H9 (cell line): ENCODE measurements at regions not wholly inside any gene's neighbourhood (a gene's known extent, or its start where the extent isn't known, plus 50 kb on each side); places are given as distances from the start of the nearest gene placed in this dataset.

ENCODE experiments used
- DNase-seq: peaks from one replicate; pipeline ENCODE4 v3.0.0-alpha.2; 2017
- H2AFZ ChIP-seq: one replicate; pipeline ENCODE4 v1.6.1; 2013; ENCODE audit warnings: mild to moderate bottlenecking, low read length, control low read depth, moderate library complexity
- H2AK5ac ChIP-seq: 2 replicates; pipeline ENCODE4 v1.6.1; 2013; ENCODE audit warnings: low read length, control low read depth, mixed read lengths; ENCODE audit not compliant: insufficient read length
- H2BK120ac ChIP-seq: one replicate; pipeline ENCODE4 v1.6.1; 2013; ENCODE audit warnings: low read depth, mild to moderate bottlenecking, low read length, control low read depth, inconsistent platforms; ENCODE audit not compliant: poor library complexity, severe bottlenecking
- H2BK12ac ChIP-seq: 2 replicates; pipeline ENCODE4 v1.6.1; 2013; ENCODE audit warnings: low read length, control low read depth, mixed read lengths, low read depth; ENCODE audit not compliant: insufficient read length
- H2BK15ac ChIP-seq: 2 replicates; pipeline ENCODE4 v1.6.1; 2013; ENCODE audit warnings: low read depth, low read length, control low read depth
- H2BK20ac ChIP-seq: one replicate; pipeline ENCODE4 v1.6.1; 2013; ENCODE audit warnings: low read depth, mild to moderate bottlenecking, low read length, control low read depth, inconsistent platforms; ENCODE audit not compliant: poor library complexity, severe bottlenecking
- H2BK5ac ChIP-seq: 2 replicates; pipeline ENCODE4 v1.6.1; 2013; ENCODE audit warnings: low read length, control low read depth, mixed read lengths; ENCODE audit not compliant: insufficient read length
- H3K14ac ChIP-seq: 2 replicates; pipeline ENCODE4 v1.6.1; 2013; ENCODE audit warnings: low read length, control low read depth; ENCODE audit not compliant: insufficient read depth
- H3K18ac ChIP-seq: 2 replicates; pipeline ENCODE4 v1.6.1; 2013; ENCODE audit warnings: low read depth, mild to moderate bottlenecking, mixed read lengths, low read length, control low read depth; ENCODE audit not compliant: insufficient read length
- H3K23ac ChIP-seq: 2 replicates; pipeline ENCODE4 v1.6.1; 2013; ENCODE audit warnings: low read length, control low read depth, mixed read lengths, low read depth; ENCODE audit not compliant: insufficient read length
- H3K23me2 ChIP-seq: 2 replicates; pipeline ENCODE4 v1.6.1; 2013; ENCODE audit warnings: low read depth, mild to moderate bottlenecking, mixed read lengths, low read length, control low read depth; ENCODE audit not compliant: insufficient read length, poor library complexity, severe bottlenecking
- H3K27ac ChIP-seq: 2 replicates; pipeline ENCODE4 v1.5.1; 2013; ENCODE audit warnings: low read length, control low read depth, mixed read lengths, low read depth; ENCODE audit not compliant: insufficient read length
- H3K27me3 ChIP-seq: 2 replicates; pipeline ENCODE4 v1.6.1; 2013; ENCODE audit warnings: low read length, control low read depth, inconsistent platforms; ENCODE audit not compliant: insufficient read depth
- H3K4ac ChIP-seq: 2 replicates; pipeline ENCODE4 v1.6.1; 2013; ENCODE audit warnings: low read depth, mild to moderate bottlenecking, control low read depth, inconsistent platforms, low read length, moderate library complexity
- H3K4me1 ChIP-seq: 2 replicates; pipeline ENCODE4 v1.6.1; 2013; ENCODE audit warnings: low read length, control low read depth, inconsistent platforms; ENCODE audit not compliant: insufficient read depth
- H3K4me2 ChIP-seq: 2 replicates; pipeline ENCODE4 v1.6.1; 2013; ENCODE audit warnings: low read length, control low read depth, mixed read lengths; ENCODE audit not compliant: insufficient read length, insufficient read depth
- H3K56ac ChIP-seq: 2 replicates; pipeline ENCODE4 v1.6.1; 2013; ENCODE audit warnings: low read depth, mild to moderate bottlenecking, mixed read lengths, low read length, control low read depth; ENCODE audit not compliant: insufficient read length
- H3K79me1 ChIP-seq: 2 replicates; pipeline ENCODE4 v1.6.1; 2013; ENCODE audit warnings: low read depth, mild to moderate bottlenecking, moderate library complexity, low read length, control low read depth, inconsistent platforms; ENCODE audit not compliant: insufficient read depth, poor library complexity, severe bottlenecking
- H3K79me2 ChIP-seq: 2 replicates; pipeline ENCODE4 v1.6.1; 2013; ENCODE audit warnings: low read length, control low read depth, inconsistent platforms; ENCODE audit not compliant: insufficient read depth
- H3K9ac ChIP-seq: 2 replicates; pipeline ENCODE4 v1.6.1; 2013; ENCODE audit warnings: low read length, control low read depth, mixed read lengths; ENCODE audit not compliant: insufficient read length; ENCODE audit errors: extremely low read depth
- H3K9me3 ChIP-seq: one replicate; pipeline ENCODE4 v1.6.1; 2013; ENCODE audit warnings: low read depth, low read length, inconsistent platforms; ENCODE audit not compliant: control insufficient read depth
- H3T11ph ChIP-seq: one replicate; pipeline ENCODE4 v1.6.1; 2013; ENCODE audit warnings: mild to moderate bottlenecking, low read length, control low read depth, inconsistent platforms
- H4K20me1 ChIP-seq: one replicate; pipeline ENCODE4 v1.6.1; 2013; ENCODE audit not compliant: control insufficient read depth, insufficient read length, insufficient read depth
- H4K5ac ChIP-seq: 2 replicates; pipeline ENCODE4 v1.6.1; 2013; ENCODE audit warnings: low read depth, mild to moderate bottlenecking, mixed read lengths, low read length, control low read depth; ENCODE audit not compliant: insufficient read length
- H4K8ac ChIP-seq: replicated peaks from 2 replicates; pipeline ENCODE4 v1.6.1; 2013; ENCODE audit warnings: low read length, control low read depth, mixed read lengths, low read depth; ENCODE audit not compliant: insufficient read length
- H4K91ac ChIP-seq: 2 replicates; pipeline ENCODE4 v1.6.1; 2013; ENCODE audit warnings: low read depth, mild to moderate bottlenecking, moderate library complexity, mixed read lengths, low read length, control low read depth; ENCODE audit not compliant: insufficient read length
- H3K27ac Mint-ChIP-seq, 3 experiments: 2 replicates in 2 of 3; 3 replicates in 1 of 3; pipeline ENCODE4 v1.8.0; 2020 to 2021; ENCODE audit warnings: mixed read lengths in 3 of 3, mild to moderate bottlenecking in 1 of 3, moderate library complexity in 1 of 3
- H3K27me3 Mint-ChIP-seq: 2 replicates; pipeline ENCODE4 v1.8.0; 2021; ENCODE audit warnings: low read depth, mild to moderate bottlenecking, moderate library complexity, mixed read lengths
- H3K36me3 Mint-ChIP-seq, 3 experiments: 2 replicates in 2 of 3; 3 replicates in 1 of 3; pipeline ENCODE4 v1.8.0; 2020 to 2021; ENCODE audit warnings: low read depth in 3 of 3, mixed read lengths in 3 of 3; ENCODE audit not compliant: insufficient read depth in 1 of 3
- H3K4me1 Mint-ChIP-seq, 2 experiments: 2 replicates each; pipeline ENCODE4 v1.8.0; 2020; ENCODE audit warnings: mixed read lengths in 2 of 2
- H3K4me3 Mint-ChIP-seq, 2 experiments: 2 replicates in 1 of 2; 3 replicates in 1 of 2; pipeline ENCODE4 v1.8.0; 2020 to 2021; ENCODE audit warnings: mild to moderate bottlenecking in 2 of 2, mixed read lengths in 2 of 2, moderate library complexity in 1 of 2
- H3K9me3 Mint-ChIP-seq, 2 experiments: 2 replicates in 1 of 2; 3 replicates in 1 of 2; pipeline ENCODE4 v1.8.0; 2020; ENCODE audit warnings: mild to moderate bottlenecking in 2 of 2, mixed read lengths in 2 of 2, moderate library complexity in 1 of 2
- WGBS: extraction: QIAGEN DNeasy Blood & Tissue Kit; methylation state at CpG from one replicate; pipeline ENCODE4 v1.1.7; 2013; ENCODE audit warnings: missing lambda C conversion rate, low lambda C conversion rate, mixed read lengths; ENCODE audit not compliant: insufficient read length; ENCODE audit errors: extremely low coverage; 5-methylcytosine and 5-hydroxymethylcytosine counted together
- TF ChIP-seq, protein P1 (sequence below): fragments of 200-600 bp; sonication (generic); conservative IDR thresholded peaks from 3 replicates; pipeline ENCODE4 v1.8.0; 2021; ENCODE audit warnings: antibody characterized with exemption, mild to moderate bottlenecking

DNA sequence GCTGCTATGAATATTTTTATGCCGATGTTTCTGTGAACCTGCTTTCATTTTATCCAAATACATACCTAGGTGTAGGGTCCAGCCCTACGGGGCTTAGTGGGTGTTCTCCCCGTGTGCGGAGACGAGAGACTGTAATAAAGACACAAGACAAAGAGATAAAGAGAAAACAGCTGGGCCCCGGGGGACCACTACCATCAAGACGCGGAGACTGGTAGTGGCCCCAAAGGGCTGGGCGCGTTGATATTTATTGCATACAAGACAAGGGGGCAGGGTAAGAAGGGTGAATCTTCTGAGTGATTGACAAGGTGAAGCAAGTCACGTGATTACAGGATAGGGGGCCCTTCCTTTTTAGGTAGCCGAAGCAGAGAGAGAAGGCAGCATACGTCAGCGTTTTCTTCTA lies 920.1 kb downstream of the BRD1 start:
- H4K8ac ChIP-seq, result no peak overlapping the region
- Mint-ChIP-seq H3K9me3 (peaks cover 0 to 2% of the 10 kb centered on the region in 2 experiments; a peak in 1 of 5 replicates), H3K27me3 (peaks cover 43% of the 10 kb centered on the region), H3K36me3 (peaks cover 0 to 8% (median 0%) of the 10 kb centered on the region in 3 experiments; a peak in 3 of 7 replicates), H3K4me3 (no peak overlapping the region; a peak in 1 of 5 replicates), H3K4me1 (peaks cover 5 to 18% of the 10 kb centered on the region in 2 experiments), H3K27ac (no peak overlapping the region)
- H3K4ac ChIP-seq, result no peak overlapping the region
- no peak overlapping the region for H2BK120ac ChIP-seq
- no peaks in the 10 kb centered on the region for H3K79me2 ChIP-seq
- TF ChIP-seq, protein P1, sequence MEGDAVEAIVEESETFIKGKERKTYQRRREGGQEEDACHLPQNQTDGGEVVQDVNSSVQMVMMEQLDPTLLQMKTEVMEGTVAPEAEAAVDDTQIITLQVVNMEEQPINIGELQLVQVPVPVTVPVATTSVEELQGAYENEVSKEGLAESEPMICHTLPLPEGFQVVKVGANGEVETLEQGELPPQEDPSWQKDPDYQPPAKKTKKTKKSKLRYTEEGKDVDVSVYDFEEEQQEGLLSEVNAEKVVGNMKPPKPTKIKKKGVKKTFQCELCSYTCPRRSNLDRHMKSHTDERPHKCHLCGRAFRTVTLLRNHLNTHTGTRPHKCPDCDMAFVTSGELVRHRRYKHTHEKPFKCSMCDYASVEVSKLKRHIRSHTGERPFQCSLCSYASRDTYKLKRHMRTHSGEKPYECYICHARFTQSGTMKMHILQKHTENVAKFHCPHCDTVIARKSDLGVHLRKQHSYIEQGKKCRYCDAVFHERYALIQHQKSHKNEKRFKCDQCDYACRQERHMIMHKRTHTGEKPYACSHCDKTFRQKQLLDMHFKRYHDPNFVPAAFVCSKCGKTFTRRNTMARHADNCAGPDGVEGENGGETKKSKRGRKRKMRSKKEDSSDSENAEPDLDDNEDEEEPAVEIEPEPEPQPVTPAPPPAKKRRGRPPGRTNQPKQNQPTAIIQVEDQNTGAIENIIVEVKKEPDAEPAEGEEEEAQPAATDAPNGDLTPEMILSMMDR, result no peak
- no peak overlapping the region for H3K9ac ChIP-seq
- H3K18ac ChIP-seq, result no peak overlapping the region
- no peak overlapping the region for H2BK5ac ChIP-seq
- no peaks in the 10 kb centered on the region for H3K27me3 ChIP-seq
- H3K23me2 ChIP-seq, result no peaks in the 10 kb centered on the region
- no peak for DNase-seq
- no peak overlapping the region for H3K23ac ChIP-seq
- H3K79me1 ChIP-seq, result no peaks in the 10 kb centered on the region
- no CpG with 5 or more reads among the region's 14 CpGs for WGBS
- H3K56ac ChIP-seq, result no peak overlapping the region
- no peaks in the 10 kb centered on the region for H4K20me1 ChIP-seq
- no peak overlapping the region for H2AFZ ChIP-seq
- H3K4me1 ChIP-seq, result no peaks in the 10 kb centered on the region
- H3T11ph ChIP-seq, result no peak overlapping the region
- H4K5ac ChIP-seq, result no peak overlapping the region
- H2BK20ac ChIP-seq, result no peak overlapping the region
- no peak overlapping the region for H2AK5ac ChIP-seq
- no peak overlapping the region for H2BK15ac ChIP-seq
- no peak overlapping the region for H2BK12ac ChIP-seq
- H4K91ac ChIP-seq, result no peak overlapping the region
- H3K14ac ChIP-seq, result no peak overlapping the region
- H3K4me2 ChIP-seq, result no peak overlapping the region
- no peak overlapping the region for H3K27ac ChIP-seq
- no peaks in the 10 kb centered on the region for H3K9me3 ChIP-seq
